HG03064 (cell line): ENCODE measurements at regions not wholly inside any gene's neighbourhood (a gene's known extent, or its start where the extent isn't known, plus 50 kb on each side); places are given as distances from the start of the nearest gene placed in this dataset.

Experiments used
- ATAC-seq: cut with Tn5 transposase; IDR thresholded peaks from one replicate; pipeline ENCODE4 v1.9.1; 2021; ENCODE audit warnings: low read depth; ENCODE audit not compliant: unreplicated experiment

DNA sequence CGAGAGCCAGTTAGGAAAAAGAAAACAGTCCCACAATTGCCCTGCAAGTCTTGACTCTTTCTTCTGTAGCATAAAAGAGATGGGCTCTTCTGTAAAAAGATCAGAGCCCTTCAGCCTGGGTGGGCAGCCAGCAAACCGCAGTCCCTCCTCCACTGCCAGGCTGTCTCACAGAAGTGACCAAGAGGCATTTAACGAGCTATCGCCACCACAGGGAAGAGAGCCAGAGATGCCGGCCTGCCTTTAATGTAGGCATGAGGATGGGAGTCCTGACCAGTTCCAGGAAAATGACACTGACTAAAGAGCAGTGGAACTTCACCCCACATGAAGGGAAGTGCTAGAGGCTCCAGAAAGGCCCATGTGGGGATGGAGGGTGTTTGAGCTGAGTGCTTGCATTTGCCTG, 264.6 kb downstream of the NDUFS4 start:
- no peak for ATAC-seq

DNA sequence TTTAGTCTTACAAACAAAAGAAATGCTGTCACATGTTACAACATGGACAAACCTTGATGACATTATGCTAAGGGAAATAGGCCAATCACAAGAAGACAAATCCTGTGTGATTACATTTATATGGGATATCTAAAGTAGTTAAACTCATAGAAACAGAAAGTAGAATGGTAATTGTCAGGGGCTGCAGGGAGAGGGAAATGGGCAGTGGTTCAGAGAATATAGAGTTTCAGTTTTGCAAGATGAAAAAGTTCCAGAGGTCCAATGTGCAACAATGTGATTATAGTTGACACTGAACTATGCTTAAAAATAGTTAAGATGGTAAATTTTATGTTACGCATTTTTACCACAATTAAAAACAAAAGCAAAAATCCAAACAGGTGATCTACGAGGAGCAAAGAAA, 265.5 kb downstream of the NDUFS4 start:
- ATAC-seq, result no peak

DNA sequence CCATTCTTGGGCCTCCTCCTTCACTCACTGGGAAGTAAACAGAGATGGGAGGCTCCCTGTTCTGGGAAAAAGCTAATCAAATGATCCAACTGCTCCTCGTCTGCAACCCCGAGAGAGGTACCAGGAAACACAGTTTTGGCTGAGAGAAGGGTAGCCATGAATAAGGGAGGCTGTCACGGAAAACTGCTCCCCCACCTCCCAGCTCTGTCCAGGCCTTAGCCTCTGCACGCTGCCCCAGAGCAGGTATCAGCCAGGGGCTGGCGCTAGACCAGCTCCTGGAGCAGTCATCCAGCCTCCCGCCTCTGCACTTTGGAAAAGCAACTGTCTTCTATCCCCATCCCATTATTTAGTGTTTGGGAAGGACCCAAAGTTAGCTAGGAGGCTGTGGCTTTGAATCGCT, 266.1 kb downstream of the NDUFS4 start:
- ATAC-seq, result no peak

- ATAC-seq, result no peak
Measured at GRCh38 chr5:53827211-53827651, 266.8 kb downstream of the NDUFS4 start.

GRCh38 chr5:53831496-53831895, 271.1 kb downstream of the NDUFS4 start:
- ATAC-seq, result no peak
